ENCODE measurements at regions not wholly inside any gene's neighbourhood (a gene's known extent, or its start where the extent isn't known, plus 50 kb on each side); places are given as distances from the start of the nearest gene placed in this dataset.

GRCh38 chr2:34252111-34252510 lies 653.0 kb upstream of the FAM98A start:
- TF ChIP-seq CTCF (IDR thresholded peaks at IDR 0.05) (no peak), EP300 (IDR thresholded peaks at IDR 0.05) (no peak)

Data from tibial nerve (tissue), 4 donors.